ENCODE measurements at regions not wholly inside any gene's neighbourhood (a gene's known extent, or its start where the extent isn't known, plus 50 kb on each side); places are given as distances from the start of the nearest gene placed in this dataset.

DNA sequence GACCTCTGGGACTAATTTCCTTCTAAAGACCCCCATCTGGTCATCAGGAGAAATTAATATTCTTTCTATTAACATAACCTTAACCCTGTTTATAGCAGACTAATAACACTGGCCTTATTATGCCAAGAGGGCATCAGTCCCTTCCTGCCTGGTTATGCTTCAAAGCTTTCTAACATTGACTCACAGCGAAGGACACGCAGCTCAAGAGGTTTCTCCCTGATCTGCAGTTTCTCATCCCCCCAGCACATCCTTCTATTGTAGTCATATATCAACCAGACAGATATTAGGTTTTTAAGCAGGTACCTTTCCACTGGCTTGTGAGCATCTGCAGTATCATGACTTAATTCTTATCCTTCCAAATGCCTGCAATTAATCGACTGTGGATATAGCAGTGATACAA, 100.0 kb upstream of the CXCR4 start (continued):
- TF ChIP-seq, protein P1, sequence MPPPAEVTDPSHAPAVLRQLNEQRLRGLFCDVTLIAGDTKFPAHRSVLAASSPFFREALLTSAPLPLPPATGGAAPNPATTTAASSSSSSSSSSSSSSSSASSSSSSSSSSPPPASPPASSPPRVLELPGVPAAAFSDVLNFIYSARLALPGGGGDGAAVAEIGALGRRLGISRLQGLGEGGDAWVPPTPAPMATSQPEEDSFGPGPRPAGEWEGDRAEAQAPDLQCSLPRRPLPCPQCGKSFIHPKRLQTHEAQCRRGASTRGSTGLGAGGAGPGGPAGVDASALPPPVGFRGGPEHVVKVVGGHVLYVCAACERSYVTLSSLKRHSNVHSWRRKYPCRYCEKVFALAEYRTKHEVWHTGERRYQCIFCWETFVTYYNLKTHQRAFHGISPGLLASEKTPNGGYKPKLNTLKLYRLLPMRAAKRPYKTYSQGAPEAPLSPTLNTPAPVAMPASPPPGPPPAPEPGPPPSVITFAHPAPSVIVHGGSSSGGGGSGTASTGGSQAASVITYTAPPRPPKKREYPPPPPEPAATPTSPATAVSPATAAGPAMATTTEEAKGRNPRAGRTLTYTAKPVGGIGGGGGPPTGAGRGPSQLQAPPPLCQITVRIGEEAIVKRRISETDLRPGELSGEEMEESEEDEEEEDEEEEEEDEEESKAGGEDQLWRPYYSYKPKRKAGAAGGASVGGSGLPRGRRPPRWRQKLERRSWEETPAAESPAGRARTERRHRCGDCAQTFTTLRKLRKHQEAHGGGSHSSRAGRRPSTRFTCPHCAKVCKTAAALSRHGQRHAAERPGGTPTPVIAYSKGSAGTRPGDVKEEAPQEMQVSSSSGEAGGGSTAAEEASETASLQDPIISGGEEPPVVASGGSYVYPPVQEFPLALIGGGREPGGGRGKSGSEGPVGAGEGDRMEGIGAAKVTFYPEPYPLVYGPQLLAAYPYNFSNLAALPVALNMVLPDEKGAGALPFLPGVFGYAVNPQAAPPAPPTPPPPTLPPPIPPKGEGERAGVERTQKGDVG (CRISPR knock-in tag; IDR thresholded peaks at IDR 0.05): no peak
- no peak for TF ChIP-seq CEBPB (IDR thresholded peaks at IDR 0.05; ENCODE audit: borderline replicate concordance in 1 of 2, low read depth in 2 of 2, low read length in 2 of 2)
- no peak for TF ChIP-seq EGR1 (IDR thresholded peaks at IDR 0.05; ENCODE audit: borderline replicate concordance in 1 of 2, low read depth in 2 of 2, low read length in 2 of 2)
- no peak for TF ChIP-seq POLR2AphosphoS5 (IDR thresholded peaks at IDR 0.05; ENCODE audit: low read length)
- TF ChIP-seq, protein P2, sequence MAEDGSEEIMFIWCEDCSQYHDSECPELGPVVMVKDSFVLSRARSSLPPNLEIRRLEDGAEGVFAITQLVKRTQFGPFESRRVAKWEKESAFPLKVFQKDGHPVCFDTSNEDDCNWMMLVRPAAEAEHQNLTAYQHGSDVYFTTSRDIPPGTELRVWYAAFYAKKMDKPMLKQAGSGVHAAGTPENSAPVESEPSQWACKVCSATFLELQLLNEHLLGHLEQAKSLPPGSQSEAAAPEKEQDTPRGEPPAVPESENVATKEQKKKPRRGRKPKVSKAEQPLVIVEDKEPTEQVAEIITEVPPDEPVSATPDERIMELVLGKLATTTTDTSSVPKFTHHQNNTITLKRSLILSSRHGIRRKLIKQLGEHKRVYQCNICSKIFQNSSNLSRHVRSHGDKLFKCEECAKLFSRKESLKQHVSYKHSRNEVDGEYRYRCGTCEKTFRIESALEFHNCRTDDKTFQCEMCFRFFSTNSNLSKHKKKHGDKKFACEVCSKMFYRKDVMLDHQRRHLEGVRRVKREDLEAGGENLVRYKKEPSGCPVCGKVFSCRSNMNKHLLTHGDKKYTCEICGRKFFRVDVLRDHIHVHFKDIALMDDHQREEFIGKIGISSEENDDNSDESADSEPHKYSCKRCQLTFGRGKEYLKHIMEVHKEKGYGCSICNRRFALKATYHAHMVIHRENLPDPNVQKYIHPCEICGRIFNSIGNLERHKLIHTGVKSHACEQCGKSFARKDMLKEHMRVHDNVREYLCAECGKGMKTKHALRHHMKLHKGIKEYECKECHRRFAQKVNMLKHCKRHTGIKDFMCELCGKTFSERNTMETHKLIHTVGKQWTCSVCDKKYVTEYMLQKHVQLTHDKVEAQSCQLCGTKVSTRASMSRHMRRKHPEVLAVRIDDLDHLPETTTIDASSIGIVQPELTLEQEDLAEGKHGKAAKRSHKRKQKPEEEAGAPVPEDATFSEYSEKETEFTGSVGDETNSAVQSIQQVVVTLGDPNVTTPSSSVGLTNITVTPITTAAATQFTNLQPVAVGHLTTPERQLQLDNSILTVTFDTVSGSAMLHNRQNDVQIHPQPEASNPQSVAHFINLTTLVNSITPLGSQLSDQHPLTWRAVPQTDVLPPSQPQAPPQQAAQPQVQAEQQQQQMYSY (CRISPR knock-in tag; IDR thresholded peaks at IDR 0.05): no peak
- TF ChIP-seq HDGF (IDR thresholded peaks at IDR 0.05): no peak
- TF ChIP-seq, protein P3, sequence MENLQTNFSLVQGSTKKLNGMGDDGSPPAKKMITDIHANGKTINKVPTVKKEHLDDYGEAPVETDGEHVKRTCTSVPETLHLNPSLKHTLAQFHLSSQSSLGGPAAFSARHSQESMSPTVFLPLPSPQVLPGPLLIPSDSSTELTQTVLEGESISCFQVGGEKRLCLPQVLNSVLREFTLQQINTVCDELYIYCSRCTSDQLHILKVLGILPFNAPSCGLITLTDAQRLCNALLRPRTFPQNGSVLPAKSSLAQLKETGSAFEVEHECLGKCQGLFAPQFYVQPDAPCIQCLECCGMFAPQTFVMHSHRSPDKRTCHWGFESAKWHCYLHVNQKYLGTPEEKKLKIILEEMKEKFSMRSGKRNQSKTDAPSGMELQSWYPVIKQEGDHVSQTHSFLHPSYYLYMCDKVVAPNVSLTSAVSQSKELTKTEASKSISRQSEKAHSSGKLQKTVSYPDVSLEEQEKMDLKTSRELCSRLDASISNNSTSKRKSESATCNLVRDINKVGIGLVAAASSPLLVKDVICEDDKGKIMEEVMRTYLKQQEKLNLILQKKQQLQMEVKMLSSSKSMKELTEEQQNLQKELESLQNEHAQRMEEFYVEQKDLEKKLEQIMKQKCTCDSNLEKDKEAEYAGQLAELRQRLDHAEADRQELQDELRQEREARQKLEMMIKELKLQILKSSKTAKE (IDR thresholded peaks at IDR 0.05; ENCODE audit: low read depth, poor library complexity, severe bottlenecking): peak; percentile 29
- 0 out of 2 replicates have a peak, but pooled peaks have one; percentile 10 for TF ChIP-seq CREM (IDR thresholded peaks at IDR 0.05; ENCODE audit: low read depth)
- TF ChIP-seq ETV6 (conservative IDR thresholded peaks at IDR 0.05 in 1 of 2, IDR thresholded peaks at IDR 0.05 in 1 of 2; ENCODE audit: borderline replicate concordance in 1 of 2, low read depth in 1 of 2): peak in 1 of 2 experiments; percentile 62; a peak in 1 of 4 replicates
- TF ChIP-seq PAX5 (IDR thresholded peaks at IDR 0.05; ENCODE audit: borderline replicate concordance, low read depth, low read length): no peak
- TF ChIP-seq, protein P4, sequence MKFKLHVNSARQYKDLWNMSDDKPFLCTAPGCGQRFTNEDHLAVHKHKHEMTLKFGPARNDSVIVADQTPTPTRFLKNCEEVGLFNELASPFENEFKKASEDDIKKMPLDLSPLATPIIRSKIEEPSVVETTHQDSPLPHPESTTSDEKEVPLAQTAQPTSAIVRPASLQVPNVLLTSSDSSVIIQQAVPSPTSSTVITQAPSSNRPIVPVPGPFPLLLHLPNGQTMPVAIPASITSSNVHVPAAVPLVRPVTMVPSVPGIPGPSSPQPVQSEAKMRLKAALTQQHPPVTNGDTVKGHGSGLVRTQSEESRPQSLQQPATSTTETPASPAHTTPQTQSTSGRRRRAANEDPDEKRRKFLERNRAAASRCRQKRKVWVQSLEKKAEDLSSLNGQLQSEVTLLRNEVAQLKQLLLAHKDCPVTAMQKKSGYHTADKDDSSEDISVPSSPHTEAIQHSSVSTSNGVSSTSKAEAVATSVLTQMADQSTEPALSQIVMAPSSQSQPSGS (IDR thresholded peaks at IDR 0.05; ENCODE audit: low read length): no peak
- no peak for TF ChIP-seq KAT2A (conservative IDR thresholded peaks at IDR 0.05; ENCODE audit: control insufficient read depth, low read depth, low read length)
- TF ChIP-seq NR2F1 (conservative IDR thresholded peaks at IDR 0.05): peak; percentile 51; the same call in 1 of the 2 replicates
- TF ChIP-seq CHD1 (IDR thresholded peaks at IDR 0.05; ENCODE audit: low read depth, low read length): no peak
- no peak for TF ChIP-seq FOXK2 (IDR thresholded peaks at IDR 0.05)
- no peak for TF ChIP-seq NFYB (IDR thresholded peaks at IDR 0.05; ENCODE audit: insufficient read depth, low read depth, low read length)
- TF ChIP-seq TCF7 (IDR thresholded peaks at IDR 0.05; ENCODE audit: borderline replicate concordance): no peak
- TF ChIP-seq YBX1 (IDR thresholded peaks at IDR 0.05): no peak
- no peak for TF ChIP-seq ZNF217 (IDR thresholded peaks at IDR 0.05)
- 0 out of 2 replicates have a peak, but pooled peaks have one; percentile 33 for TF ChIP-seq BCL11A (IDR thresholded peaks at IDR 0.05; ENCODE audit: low read depth, low read length)

Data from GM12878 (cell line).